ENCODE measurements at regions not wholly inside any gene's neighbourhood (a gene's known extent, or its start where the extent isn't known, plus 50 kb on each side); places are given as distances from the start of the nearest gene placed in this dataset.

GRCh38 chr6:98452685-98453084, 381.7 kb upstream of the POU3F2 start (continued):
- TF ChIP-seq CTBP2 (IDR thresholded peaks at IDR 0.05; ENCODE audit: borderline replicate concordance, insufficient read depth, insufficient read length, low read length), result no peak
